DMS153 treated with DMSO at 0.1 percent for 48 hours (cell line): ENCODE measurements at regions not wholly inside any gene's neighbourhood (a gene's known extent, or its start where the extent isn't known, plus 50 kb on each side); places are given as distances from the start of the nearest gene placed in this dataset.
"Not testable (repeated sequence)": the region's sequence is repeated elsewhere in the genome, so short reads cannot be mapped to it uniquely, and the experiment has no call there.

Experiments
- DNase-seq: peaks from one replicate; lab custom pipeline; 2025; ENCODE audit not compliant: unreplicated experiment; lab: John Stamatoyannopoulos, UW

GRCh38 chr10:23869548-23869947, 339.4 kb upstream of the KIAA1217 start:
- DNase-seq: no peak

- DNase-seq: no peak
These were observed 338.9 kb upstream of the KIAA1217 start for GRCh38 chr10:23869996-23870395.

- no peak for DNase-seq
These were observed 338.0 kb upstream of the KIAA1217 start for GRCh38 chr10:23870651-23871610.

- no peak for DNase-seq
These were observed 336.6 kb upstream of the KIAA1217 start for GRCh38 chr10:23872290-23872689.

GRCh38 chr10:23877791-23878320, 331.1 kb upstream of the KIAA1217 start:
- DNase-seq: no peak

- no peak for DNase-seq
These were observed 324.3 kb upstream of the KIAA1217 start for GRCh38 chr10:23884670-23885069.

- no peak for DNase-seq
These were observed 323.1 kb upstream of the KIAA1217 start for GRCh38 chr10:23885853-23886252.

- DNase-seq: no peak
These were observed 322.6 kb upstream of the KIAA1217 start for GRCh38 chr10:23886355-23886754.

GRCh38 chr10:23891301-23891700, 317.6 kb upstream of the KIAA1217 start:
- no peak for DNase-seq

GRCh38 chr10:23892296-23892695, 316.6 kb upstream of the KIAA1217 start:
- DNase-seq: no peak

- DNase-seq: no peak
These were observed 311.7 kb upstream of the KIAA1217 start for GRCh38 chr10:23897267-23897666.

- no peak for DNase-seq
These were observed 311.1 kb upstream of the KIAA1217 start for GRCh38 chr10:23897861-23898260.

- DNase-seq: no peak
These were observed 309.8 kb upstream of the KIAA1217 start for GRCh38 chr10:23899166-23899565.

GRCh38 chr10:23910291-23910690, 298.6 kb upstream of the KIAA1217 start:
- DNase-seq: no peak

- DNase-seq: no peak
These were observed 296.0 kb upstream of the KIAA1217 start for GRCh38 chr10:23912884-23913404.

- DNase-seq: no peak
These were observed 294.3 kb upstream of the KIAA1217 start for GRCh38 chr10:23914641-23915040.

GRCh38 chr10:23917251-23917840, 291.6 kb upstream of the KIAA1217 start:
- DNase-seq: no peak

- DNase-seq: no peak
These were observed 290.7 kb upstream of the KIAA1217 start for GRCh38 chr10:23918090-23918723.

GRCh38 chr10:23918839-23919238, 290.1 kb upstream of the KIAA1217 start:
- no peak for DNase-seq

GRCh38 chr10:23927576-23928325, 281.2 kb upstream of the KIAA1217 start:
- no peak for DNase-seq

GRCh38 chr10:23934023-23934422, 274.9 kb upstream of the KIAA1217 start:
- not testable (repeated sequence) for DNase-seq
